Activated T-cell treated with anti-CD3 and anti-CD28 coated beads, Interleukin-2, amount 50 U/mL, for 72 hours (primary cell): ENCODE measurements at regions not wholly inside any gene's neighbourhood (a gene's known extent, or its start where the extent isn't known, plus 50 kb on each side); places are given as distances from the start of the nearest gene placed in this dataset.
"Not testable (repeated sequence)": the region's sequence is repeated elsewhere in the genome, so short reads cannot be mapped to it uniquely, and the experiment has no call there.

Experiments used
- ATAC-seq, 2 donors: fragments of 150-1000 bp; cut with Tn5 transposase; replicated peaks in 1 of 2; 2 replicates each; pipeline ENCODE4 v1.10.0; 2021; ENCODE audit warnings: moderate library complexity in 2 of 2, mild to moderate bottlenecking in 1 of 2
- DNase-seq, 2 donors: peaks; one replicate each; pipeline ENCODE4 v3.0.0; 2021 to 2022; ENCODE audit warnings: mixed read lengths in 1 of 2
- H3K27ac Mint-ChIP-seq: one replicate; pipeline ENCODE4 v1.8.0; 2022; ENCODE audit warnings: mild to moderate bottlenecking, moderate library complexity, mixed read lengths
- H3K27me3 Mint-ChIP-seq: one replicate; pipeline ENCODE4 v1.8.0; 2022; ENCODE audit warnings: low read depth, mixed read lengths
- H3K36me3 Mint-ChIP-seq, 2 donors: one replicate each; pipeline ENCODE4 v1.8.0; 2022; ENCODE audit warnings: mixed read lengths in 2 of 2, mild to moderate bottlenecking in 1 of 2; ENCODE audit not compliant: insufficient read depth in 2 of 2
- H3K4me1 Mint-ChIP-seq: one replicate; pipeline ENCODE4 v1.8.0; 2022; ENCODE audit warnings: low read depth, mixed read lengths
- H3K4me3 Mint-ChIP-seq, 2 donors: one replicate each; pipeline ENCODE4 v1.8.0; 2022; ENCODE audit warnings: mild to moderate bottlenecking in 2 of 2, mixed read lengths in 2 of 2, moderate library complexity in 2 of 2
- H3K9me3 Mint-ChIP-seq, 2 donors: one replicate each; pipeline ENCODE4 v1.8.0; 2022; ENCODE audit warnings: mixed read lengths in 2 of 2

DNA sequence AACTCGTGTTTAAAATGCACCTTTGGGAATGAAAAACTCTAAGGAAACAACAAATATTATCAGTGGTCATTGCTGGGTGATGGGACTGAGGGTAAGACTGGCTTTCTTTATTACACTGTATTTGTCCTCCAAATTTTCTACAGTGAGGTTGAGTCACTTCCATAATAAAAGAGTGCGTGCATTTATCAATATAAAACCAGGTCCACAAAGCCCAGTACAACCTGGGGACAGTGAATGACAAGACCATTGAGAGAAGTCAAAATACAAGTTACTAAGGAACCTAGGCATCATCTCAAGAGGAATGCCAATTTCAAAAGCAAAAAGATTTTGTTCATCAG is 76.4 kb downstream of the MAGED4 start:
- Mint-ChIP-seq H3K36me3 (no peaks in the 10 kb centered on the region), H3K9me3 (no peaks in the 10 kb centered on the region)
- ATAC-seq: no peak

DNA sequence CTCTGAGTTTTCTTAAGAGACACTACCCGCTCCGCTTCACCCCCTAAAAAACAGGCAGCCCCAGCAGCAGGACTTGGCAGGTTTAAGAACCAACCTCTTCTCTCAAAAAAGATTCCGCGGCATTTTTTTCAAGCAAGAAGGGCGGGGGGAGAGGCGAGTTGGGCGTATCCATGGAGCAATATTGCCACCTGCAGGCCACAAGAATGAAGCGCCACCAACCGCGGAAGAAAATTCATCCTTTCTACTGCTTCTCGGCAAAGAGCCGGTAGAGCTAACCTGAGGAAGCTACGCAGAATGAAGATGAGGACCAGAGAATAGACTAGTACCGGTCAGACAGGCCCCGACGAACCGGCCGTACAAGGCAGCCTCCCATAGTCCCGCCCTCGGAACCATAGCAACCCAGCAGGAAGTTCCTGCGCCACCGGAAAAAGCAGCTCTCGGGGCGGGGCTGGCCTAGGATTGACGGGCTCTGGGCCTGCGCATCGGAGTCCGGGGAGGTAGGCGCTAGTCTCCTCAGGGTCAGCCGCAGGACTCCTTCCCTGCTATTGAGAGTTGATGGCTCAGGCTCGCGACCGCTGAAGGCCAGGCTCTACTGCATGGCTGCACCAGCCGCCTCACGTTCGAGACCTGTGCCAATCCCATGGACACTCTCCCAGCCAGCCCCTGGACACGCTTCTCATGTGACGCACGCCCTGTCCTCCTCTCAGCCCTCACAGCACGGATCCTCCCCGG is 76.9 kb downstream of the MAGED4 start:
- Mint-ChIP-seq H3K4me3 (peak overlapping the region; percentile 86 to 91), H3K36me3 (no peaks in the 10 kb centered on the region), H3K27me3 (peaks cover 42% of the 10 kb centered on the region), H3K4me1 (peaks cover 19% of the 10 kb centered on the region), H3K9me3 (no peaks in the 10 kb centered on the region), H3K27ac (peak overlapping the region; percentile 96)
- ATAC-seq (peak; percentile 98 to 99), DNase-seq (peak; percentile 86 to 96)

More for the DNA sequence above, 76.4 kb downstream of the MAGED4 start:
- H3K4me1 Mint-ChIP-seq: peaks cover 19% of the 10 kb centered on the region
- no peak for DNase-seq
- H3K27me3 Mint-ChIP-seq: peaks cover 47% of the 10 kb centered on the region
- H3K4me3 Mint-ChIP-seq: peak overlapping the region; percentile 86 to 91
- peak overlapping the region; percentile 96 for H3K27ac Mint-ChIP-seq

DNA sequence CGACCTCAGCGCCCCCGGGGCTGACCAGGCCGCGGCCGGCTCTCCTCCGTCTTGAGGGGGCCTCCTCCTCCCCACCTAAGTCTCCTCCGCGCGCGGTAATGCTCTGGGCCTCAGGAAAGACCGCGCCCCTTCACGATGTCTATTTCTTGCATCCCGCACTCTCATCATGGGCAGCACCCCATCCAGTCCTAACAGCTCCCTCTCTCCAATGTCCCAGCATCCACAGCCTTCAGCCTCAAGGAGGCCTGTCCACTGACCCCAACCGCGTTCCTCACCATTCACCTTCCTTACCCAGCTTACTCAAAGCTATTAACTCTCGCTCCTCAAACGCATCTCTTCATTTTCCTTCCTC is 77.5 kb downstream of the MAGED4 start:
- H3K9me3 Mint-ChIP-seq: no peaks in the 10 kb centered on the region
- peak overlapping the region; percentile 86 to 91 for H3K4me3 Mint-ChIP-seq
- no peaks in the 10 kb centered on the region for H3K36me3 Mint-ChIP-seq
- ATAC-seq (no peak), DNase-seq (no peak)
- H3K27ac Mint-ChIP-seq: peak overlapping the region; percentile 96
- peaks cover 36% of the 10 kb centered on the region for H3K27me3 Mint-ChIP-seq
- peaks cover 19% of the 10 kb centered on the region for H3K4me1 Mint-ChIP-seq

DNA sequence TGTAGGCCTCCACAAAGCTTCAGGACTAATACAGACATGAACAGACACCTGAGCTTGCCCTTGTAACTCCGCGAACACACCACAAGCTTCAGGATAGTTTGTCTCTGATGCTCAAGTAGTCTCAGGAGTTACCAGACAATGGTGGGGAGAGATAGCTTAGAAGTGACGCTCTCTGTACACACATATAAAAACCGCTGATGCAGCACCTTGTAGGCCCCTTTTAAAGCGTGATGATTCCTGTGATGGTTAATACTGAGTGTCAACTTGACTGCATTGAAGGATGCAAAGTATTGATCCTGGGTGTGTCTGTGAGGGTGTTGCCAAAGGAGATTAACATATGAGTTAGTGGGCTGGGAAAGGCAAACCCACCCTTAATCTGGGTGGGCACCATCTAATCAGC is 78.7 kb downstream of the MAGED4 start:
- DNase-seq: no peak
- Mint-ChIP-seq H3K36me3 (no peaks in the 10 kb centered on the region), H3K27me3 (peaks cover 24% of the 10 kb centered on the region), H3K4me1 (peaks cover 19% of the 10 kb centered on the region), H3K9me3 (no peaks in the 10 kb centered on the region), H3K27ac (no peak overlapping the region), H3K4me3 (no peak overlapping the region)
- no peak for ATAC-seq

DNA sequence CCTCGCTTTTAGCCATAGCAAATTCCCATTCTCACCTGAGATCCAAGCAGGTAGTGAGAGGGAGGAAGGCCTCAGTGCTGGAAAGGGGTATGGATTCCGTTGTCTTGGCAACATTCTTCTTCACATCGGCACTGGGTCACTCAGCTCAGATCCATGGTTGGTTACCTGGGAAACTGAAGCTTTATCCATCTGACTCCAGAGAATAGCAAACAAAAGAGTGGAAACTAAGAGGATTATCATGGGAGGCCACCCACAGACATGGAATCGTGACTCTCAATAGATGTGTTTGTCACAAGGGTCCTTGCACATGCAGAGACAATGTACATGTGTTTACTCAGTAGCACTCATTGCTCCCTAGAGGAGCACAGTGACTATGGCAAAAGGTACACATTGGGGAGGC is 81.0 kb downstream of the MAGED4 start:
- Mint-ChIP-seq H3K27me3 (peaks cover 21% of the 10 kb centered on the region), H3K36me3 (no peaks in the 10 kb centered on the region), H3K27ac (no peak overlapping the region), H3K4me1 (peaks cover 17% of the 10 kb centered on the region), H3K9me3 (no peaks in the 10 kb centered on the region), H3K4me3 (no peak overlapping the region)
- DNase-seq (no peak), ATAC-seq (no peak)

DNA sequence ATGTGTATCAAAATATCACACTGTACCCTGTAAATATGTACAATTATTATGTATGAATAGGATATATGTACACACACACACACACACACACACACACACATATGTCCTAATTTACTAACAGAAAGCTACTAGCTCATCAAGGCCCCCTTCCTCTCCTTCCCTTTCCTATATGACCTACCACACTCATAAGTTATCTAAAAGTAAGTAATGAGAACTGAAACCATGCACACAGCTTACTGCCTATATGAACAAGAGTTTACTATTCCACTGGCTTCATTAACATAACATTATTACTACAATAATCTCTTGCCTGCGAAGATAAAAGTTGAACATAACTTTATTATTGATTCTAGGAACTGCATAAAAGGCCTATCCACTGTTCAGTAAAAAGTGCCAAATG is 83.8 kb downstream of the MAGED4 start:
- DNase-seq, H3K27ac Mint-ChIP-seq: not testable (repeated sequence)

DNA sequence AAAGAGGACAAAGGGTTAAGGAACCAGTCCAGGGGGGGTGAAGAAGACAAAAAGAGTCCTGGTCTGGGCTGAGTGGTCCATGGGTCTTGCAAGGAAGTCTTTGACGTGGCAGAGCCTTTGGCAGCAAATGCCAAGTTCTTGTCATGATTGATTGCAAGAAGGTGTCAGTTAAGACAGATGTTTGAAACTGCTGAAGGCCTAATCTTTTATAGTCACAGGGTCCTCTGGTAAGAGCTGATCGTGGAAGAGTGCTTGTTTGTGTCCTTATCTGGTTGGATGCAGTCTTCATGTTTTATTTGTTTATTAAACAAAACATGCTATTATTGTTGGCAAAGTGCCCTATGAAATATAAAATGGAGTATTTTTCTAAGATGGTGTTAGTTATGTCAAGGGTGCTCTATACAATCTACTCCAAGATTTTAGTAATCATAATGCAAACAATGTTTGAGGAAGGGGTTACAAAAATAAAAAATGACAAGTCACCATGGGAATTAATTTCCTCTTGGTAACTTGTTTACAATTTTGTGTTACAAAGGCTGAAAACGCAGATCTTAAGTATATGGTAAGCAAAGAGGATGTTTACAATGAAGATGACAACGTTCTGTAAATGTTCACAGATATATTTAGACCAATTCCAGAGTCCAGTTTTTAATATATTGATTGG is 85.9 kb downstream of the MAGED4 start:
- H3K9me3 Mint-ChIP-seq: no peaks in the 10 kb centered on the region
- DNase-seq: no peak
- no peak for ATAC-seq
- H3K4me1 Mint-ChIP-seq: no peaks in the 10 kb centered on the region
- no peaks in the 10 kb centered on the region for H3K36me3 Mint-ChIP-seq
- H3K4me3 Mint-ChIP-seq: no peak overlapping the region
- H3K27me3 Mint-ChIP-seq: peaks cover 34% of the 10 kb centered on the region
- no peak overlapping the region for H3K27ac Mint-ChIP-seq

More for the DNA sequence above, 83.8 kb downstream of the MAGED4 start:
- not testable (repeated sequence) for H3K9me3 Mint-ChIP-seq, H3K4me3 Mint-ChIP-seq, H3K4me1 Mint-ChIP-seq, ATAC-seq, H3K36me3 Mint-ChIP-seq
- peaks cover 16% of the 10 kb centered on the region for H3K27me3 Mint-ChIP-seq

DNA sequence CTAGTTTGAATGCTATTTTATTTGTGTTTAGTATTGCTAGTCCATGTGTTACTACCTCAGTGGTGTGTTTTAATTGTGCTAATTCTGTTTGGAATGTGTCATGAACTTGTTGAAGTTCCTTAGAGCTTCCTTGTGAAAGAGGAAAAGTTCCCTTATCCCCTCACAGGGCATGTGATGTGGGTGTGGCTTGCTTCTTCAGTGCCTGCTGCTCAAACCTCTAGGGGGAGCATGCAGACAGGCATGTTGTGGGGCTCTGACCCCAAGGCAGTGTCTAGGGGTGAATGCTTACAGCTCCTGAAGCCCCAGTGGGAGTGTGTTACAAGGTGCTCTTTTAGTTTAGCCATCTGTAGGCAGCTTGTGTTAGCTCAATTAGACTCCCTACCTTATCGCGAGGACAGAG is 86.5 kb downstream of the MAGED4 start:
- ATAC-seq: no peak

DNA sequence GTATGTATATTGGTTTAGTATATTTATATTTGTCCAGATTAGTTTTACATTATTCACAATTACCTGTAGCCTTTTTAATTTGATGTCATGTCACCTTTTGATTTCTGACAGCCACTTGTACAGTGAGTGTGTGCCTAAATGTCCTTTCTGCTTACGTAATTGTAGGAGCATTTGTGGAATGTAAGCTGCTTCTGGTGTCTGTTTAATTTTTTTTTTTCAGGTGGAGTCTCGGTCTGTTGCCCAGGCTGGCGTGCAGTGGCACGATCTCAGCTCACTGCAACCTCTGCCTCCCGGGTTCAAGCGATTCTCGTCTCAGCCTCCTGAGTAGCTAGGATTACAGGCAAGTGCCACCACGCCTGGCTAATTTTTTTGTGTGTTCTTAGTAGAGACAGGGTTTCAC is 91.2 kb upstream of the XAGE2 start:
- DNase-seq (no peak), ATAC-seq (no peak)
- Mint-ChIP-seq H3K27ac (no peak overlapping the region), H3K4me1 (no peaks in the 10 kb centered on the region), H3K4me3 (no peak overlapping the region), H3K9me3 (peaks cover 0 to 3% of the 10 kb centered on the region in 2 donors), H3K27me3 (peaks cover 49% of the 10 kb centered on the region), H3K36me3 (no peaks in the 10 kb centered on the region)

More for the DNA sequence above, 86.5 kb downstream of the MAGED4 start:
- H3K27me3 Mint-ChIP-seq: peaks cover 40% of the 10 kb centered on the region
- H3K27ac Mint-ChIP-seq: no peak overlapping the region
- no peaks in the 10 kb centered on the region for H3K9me3 Mint-ChIP-seq
- H3K4me1 Mint-ChIP-seq: no peaks in the 10 kb centered on the region
- no peak overlapping the region for H3K4me3 Mint-ChIP-seq
- H3K36me3 Mint-ChIP-seq: no peaks in the 10 kb centered on the region
- DNase-seq: peak in 1 of 2 donors; percentile 11

DNA sequence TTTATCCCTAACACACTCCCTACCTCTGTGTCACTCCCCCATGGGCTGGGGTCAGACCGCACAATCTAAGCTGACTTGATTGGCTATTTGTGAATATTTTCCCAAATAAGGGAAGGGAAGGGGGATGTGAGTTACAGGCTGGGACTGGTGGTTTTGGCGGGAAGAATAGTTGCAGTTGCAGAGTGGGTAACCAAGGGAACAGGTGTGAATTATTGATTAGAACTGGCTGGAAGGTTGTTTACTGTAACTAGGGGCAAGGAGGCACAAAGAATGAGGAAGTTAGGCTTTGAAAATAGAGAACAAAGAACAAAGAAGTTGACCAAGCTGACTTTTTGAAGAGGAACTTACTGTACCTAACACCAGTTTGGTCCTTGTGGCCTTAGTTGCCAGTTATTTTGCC is 88.0 kb upstream of the XAGE2 start:
- DNase-seq (no peak), ATAC-seq (no peak)
- H3K27ac Mint-ChIP-seq: no peak overlapping the region
- H3K4me1 Mint-ChIP-seq: no peaks in the 10 kb centered on the region
- H3K36me3 Mint-ChIP-seq: no peaks in the 10 kb centered on the region
- peaks cover 0 to 3% of the 10 kb centered on the region in 2 donors for H3K9me3 Mint-ChIP-seq
- H3K27me3 Mint-ChIP-seq: peaks cover 36% of the 10 kb centered on the region
- no peak overlapping the region for H3K4me3 Mint-ChIP-seq

DNA sequence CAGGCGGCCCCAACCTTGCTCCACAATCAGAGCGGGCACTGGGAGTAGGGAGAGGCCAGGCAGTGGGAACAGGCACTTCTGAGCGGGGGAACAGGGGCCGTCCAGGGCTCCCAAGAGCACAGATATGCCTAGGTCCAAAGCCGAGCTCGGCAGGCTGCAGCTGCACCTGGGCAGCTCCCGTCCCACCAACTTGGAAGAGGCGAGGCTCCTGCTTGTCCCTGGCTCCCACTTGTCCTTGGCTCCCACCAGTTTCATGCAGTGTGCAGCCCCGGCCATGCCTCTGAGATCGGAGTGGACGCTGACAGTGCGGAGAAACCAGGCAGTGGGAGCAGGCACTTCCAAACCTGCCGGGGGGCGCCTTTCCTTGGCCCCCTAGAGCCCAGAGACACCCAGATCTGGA is 84.0 kb upstream of the XAGE2 start:
- Mint-ChIP-seq H3K9me3 (peaks cover 0 to 3% of the 10 kb centered on the region in 2 donors), H3K36me3 (no peaks in the 10 kb centered on the region), H3K27me3 (peaks cover 31% of the 10 kb centered on the region), H3K4me3 (no peak overlapping the region), H3K27ac (no peak overlapping the region), H3K4me1 (no peaks in the 10 kb centered on the region)
- ATAC-seq (no peak), DNase-seq (no peak)

DNA sequence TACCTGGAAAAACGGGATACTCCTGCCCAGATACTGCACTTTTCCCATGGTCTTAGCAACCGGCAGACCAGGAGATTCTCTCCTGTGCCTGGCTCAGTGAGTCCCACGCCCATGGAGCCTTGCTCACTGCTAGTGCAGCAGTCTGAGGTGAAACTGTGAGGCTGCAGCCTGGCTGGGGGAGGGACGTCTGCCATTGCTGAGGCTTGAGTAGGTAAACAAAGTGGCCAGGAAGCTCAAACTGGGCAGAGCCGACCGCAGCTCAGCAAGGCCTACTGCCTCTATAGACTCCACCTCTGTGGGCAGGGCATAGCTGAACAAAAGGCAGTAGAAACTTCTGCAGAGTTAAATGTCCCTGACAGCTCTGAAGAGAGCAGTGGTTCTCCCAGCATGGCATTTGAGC is 69.9 kb upstream of the XAGE2 start:
- ATAC-seq, H3K9me3 Mint-ChIP-seq, H3K4me3 Mint-ChIP-seq, H3K4me1 Mint-ChIP-seq, H3K27ac Mint-ChIP-seq, H3K36me3 Mint-ChIP-seq, DNase-seq: not testable (repeated sequence)
- peaks cover 24% of the 10 kb centered on the region for H3K27me3 Mint-ChIP-seq

DNA sequence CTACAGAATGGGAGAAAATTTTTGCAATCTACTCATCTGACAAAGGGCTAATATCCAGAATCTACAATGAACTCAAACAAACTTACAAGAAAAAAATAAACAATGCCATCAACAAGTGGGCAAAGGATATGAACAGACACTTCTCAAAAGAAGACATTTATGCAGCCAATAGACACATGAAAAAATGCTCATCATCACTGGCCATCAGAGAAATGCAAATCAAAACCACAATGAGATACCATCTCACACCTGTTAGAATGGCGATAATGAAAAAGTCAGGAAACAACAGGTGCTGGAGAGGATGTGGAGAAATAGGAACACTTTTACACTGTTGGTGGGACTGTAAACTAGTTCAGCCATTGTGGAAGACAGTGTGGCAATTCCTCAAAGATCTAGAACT is 60.3 kb upstream of the XAGE2 start:
- ATAC-seq, H3K36me3 Mint-ChIP-seq, H3K9me3 Mint-ChIP-seq, H3K27ac Mint-ChIP-seq, H3K4me3 Mint-ChIP-seq, H3K4me1 Mint-ChIP-seq, DNase-seq: not testable (repeated sequence)
- peaks cover 38% of the 10 kb centered on the region for H3K27me3 Mint-ChIP-seq
